ENCODE measurements at regions not wholly inside any gene's neighbourhood (a gene's known extent, or its start where the extent isn't known, plus 50 kb on each side); places are given as distances from the start of the nearest gene placed in this dataset.
"Not testable (repeated sequence)": the region's sequence is repeated elsewhere in the genome, so short reads cannot be mapped to it uniquely, and the experiment has no call there.

GRCh38 chr1:56097713-56098112, 481.6 kb downstream of the PLPP3 start:
- no peak for DNase-seq

GRCh38 chr1:56095696-56096665, 483.4 kb downstream of the PLPP3 start:
- DNase-seq, result no peak

DNA sequence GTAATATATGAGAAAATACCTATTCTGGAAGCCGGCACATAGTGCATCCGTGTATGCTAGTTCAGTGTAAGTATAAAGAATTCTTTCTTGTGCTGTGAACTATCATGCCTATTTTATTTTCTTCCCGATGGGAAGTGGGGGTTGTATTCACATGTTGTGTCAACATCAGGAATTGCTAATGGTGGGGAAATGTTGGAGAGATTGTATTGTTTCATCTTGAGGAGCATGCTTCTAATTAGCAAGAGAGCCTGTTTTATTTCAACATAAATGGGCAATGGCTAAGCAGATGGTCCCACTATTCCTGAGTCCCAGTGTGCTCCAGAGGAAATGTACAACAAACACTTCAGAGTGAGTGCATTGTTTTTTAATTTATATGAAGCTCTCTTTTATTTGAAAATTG, 485.2 kb downstream of the PLPP3 start:
- no peak for DNase-seq

DNA sequence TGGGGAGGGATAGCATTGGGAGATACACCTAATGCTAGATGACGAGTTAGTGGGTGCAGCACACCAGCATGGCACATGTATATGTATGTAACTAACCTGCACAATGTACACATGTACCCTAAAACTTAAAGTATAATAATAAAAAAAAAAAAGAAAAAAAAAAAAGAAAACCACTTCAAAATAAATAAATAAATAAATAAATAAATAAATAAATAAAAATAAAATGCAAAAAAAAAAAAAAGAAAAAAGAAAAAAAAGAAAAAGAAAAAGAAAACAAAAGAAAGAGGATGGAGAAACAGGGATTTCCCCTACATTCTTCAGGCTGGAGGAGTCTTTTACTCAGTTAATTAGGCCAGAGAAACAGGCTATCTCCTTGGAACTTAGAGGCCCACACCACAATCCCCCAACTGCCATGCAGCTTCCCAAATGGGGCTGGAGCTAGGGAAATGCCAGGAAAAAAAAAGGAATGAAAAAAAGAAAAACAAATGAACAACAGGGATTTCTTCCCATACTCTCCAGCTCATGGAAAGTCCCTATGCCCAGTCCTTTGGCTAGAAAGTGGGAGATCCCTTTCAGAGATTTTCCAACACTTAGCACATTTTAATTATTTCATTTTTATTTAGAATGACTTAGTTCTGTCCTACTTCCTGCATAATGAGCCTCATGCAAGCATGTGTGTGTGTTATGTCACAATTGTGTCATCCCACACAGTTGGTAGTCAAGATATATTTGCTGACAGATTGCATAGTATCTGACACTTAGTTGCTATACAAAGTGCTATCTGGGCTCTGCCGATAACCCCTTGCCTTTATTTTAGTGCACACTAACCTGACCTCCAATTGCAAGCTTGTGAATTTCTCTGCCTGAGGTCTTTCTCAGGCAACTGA, 486.4 kb downstream of the PLPP3 start:
- no peak for DNase-seq

DNA sequence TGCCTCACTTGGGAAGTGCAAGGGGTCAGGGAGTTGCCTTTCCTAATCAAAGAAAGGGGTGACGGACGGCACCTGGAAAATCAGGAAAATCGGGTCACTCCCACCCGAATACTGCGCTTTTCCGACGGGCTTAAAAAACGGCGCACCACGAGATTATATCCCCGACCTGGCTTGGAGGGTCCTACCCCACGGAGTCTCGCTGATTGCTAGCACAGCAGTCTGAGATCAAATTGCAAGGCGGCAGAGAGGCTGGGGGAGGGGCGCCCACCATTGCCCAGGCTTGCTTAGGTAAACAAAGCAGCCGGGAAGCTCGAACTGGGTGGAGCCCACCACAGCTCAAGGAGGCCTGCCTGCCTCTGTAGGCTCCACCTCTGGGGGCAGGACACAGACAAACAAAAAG, 489.5 kb downstream of the PLPP3 start:
- DNase-seq, result not testable (repeated sequence)

GRCh38 chr1:56084246-56084645, 495.1 kb downstream of the PLPP3 start:
- no peak for DNase-seq

GRCh38 chr1:56081736-56082135, 497.6 kb downstream of the PLPP3 start:
- DNase-seq, result no peak

GRCh38 chr1:56081173-56081572, 498.2 kb downstream of the PLPP3 start:
- no peak for DNase-seq

DNA sequence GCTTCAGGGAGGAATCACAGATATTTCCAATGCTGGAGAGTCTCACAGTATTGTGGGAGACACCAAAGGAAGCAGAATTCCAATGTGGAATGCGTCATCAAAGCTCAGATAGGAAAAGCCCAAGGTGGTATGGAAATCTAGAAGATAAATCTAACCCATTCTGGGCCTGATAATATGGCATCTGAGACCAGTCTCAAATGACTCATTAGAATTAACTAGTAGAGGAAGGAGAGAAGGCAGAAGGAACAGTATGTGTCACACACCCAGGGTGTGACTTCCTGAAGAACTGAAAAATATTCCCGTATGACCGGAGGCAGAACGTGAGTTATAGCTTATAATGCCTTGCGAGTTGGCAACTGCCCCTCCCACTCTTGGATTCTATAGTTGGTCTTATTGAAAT, 499.2 kb downstream of the PLPP3 start:
- no peak for DNase-seq

DNA sequence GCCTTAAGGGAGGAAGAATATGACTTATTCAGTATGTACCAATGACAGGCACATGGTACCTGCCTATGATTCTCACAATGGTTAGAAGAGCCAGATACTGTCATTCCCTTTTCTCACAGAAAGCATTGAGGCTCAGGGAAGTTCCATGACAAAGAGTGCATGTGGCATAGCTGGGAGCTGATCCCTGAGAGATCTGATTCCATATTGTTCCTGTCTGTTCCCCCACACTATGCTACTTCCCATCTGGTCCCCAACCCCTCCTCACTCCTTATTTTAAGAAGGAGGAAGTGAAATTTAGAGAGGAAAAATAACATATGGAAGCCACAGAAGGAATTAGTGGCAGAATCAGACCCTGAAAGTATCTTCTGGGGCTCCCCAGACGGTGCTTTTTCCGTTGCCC, 500.0 kb downstream of the PLPP3 start:
- no peak for DNase-seq

- no peak for DNase-seq
Measured at GRCh38 chr1:56077206-56077605, 502.2 kb downstream of the PLPP3 start.

- no peak for DNase-seq
Measured at GRCh38 chr1:56074007-56074651, 505.2 kb downstream of the PLPP3 start.

GRCh38 chr1:56073614-56074006, 505.8 kb downstream of the PLPP3 start:
- no peak for DNase-seq

GRCh38 chr1:56073206-56073605, 506.2 kb downstream of the PLPP3 start:
- no peak for DNase-seq

- DNase-seq, result no peak
Measured at GRCh38 chr1:56072310-56072709, 507.1 kb downstream of the PLPP3 start.

DNA sequence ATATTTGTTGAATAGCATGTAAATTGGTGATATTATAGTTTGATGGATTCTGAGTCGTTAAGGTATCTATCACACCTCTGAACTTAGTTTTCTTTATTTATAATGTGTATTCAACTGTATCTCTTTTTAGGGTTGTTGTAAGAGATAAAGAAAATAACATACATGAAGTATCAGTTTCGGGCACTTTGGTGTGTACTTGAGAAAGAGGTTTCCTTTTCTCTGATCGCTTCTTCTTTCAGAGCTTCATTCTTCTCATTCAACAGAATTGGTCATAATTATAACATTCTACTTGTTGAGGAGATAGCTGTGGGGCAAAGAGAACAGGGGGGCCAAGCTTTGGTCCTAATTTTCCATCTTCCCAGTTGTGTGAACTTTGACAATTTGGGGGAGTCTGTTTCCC, 508.0 kb downstream of the PLPP3 start:
- no peak for DNase-seq

DNA sequence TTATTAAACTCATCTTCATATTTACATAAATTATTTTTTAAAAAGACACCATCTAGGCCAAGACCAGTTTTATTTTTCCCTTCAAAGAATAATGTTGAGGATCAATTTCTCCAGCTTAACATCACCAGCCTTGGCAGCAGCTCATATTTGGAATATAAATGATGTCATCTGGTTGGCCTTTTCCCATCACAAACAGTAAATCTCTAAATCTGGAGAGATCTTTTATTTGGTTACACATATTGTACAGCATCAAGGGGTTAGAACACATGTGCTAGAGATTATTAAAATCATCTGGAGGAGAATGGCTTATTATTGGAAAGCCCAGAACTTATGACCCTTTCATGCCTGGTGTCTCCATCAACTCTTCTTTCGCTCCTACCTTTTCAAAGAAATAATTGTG, 508.8 kb downstream of the PLPP3 start:
- no peak for DNase-seq

- DNase-seq, result no peak
Measured at GRCh38 chr1:56069824-56070223, 509.5 kb downstream of the PLPP3 start.

DNA sequence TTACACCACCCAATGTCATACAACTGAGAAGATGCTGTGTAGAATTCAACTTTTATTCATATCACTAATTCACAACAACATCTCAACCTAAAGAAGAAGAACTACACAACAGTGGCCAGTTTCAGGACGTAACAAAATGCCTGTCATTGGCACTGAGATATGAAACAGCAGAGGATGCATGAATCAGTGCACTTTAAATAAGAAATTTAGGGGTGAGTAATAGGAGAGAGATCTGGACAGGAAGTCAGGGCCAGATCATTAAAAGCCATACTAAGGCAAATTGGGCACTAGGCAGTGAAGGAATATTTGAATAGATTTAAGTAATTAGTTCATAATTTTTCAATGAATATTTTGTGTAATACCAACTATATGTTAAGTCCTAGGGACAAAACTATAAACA, 510.5 kb downstream of the PLPP3 start:
- no peak for DNase-seq

- no peak for DNase-seq
Measured at GRCh38 chr1:56068210-56068609, 511.2 kb downstream of the PLPP3 start.

DNA sequence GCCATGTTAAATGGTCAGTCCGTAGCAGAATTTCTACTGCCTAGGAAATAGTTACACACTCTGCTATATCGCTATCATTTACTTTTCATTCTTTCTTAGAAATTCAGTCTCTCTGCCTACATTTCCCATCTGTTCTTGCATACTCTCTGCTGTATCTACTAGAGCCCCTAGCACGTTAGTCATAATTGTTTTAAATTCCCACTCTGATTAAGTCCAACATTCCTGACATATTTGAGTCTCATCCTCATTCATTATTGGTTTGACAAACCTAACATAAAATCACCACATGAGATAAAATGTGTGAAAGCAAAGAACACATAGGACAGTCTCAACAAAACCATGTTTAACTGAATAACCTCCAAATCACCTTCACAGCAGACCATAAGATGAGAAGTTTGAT, 513.6 kb downstream of the PLPP3 start:
- DNase-seq, result no peak

GRCh38 chr1:56064705-56065104, 514.7 kb downstream of the PLPP3 start:
- DNase-seq, result no peak

DNA sequence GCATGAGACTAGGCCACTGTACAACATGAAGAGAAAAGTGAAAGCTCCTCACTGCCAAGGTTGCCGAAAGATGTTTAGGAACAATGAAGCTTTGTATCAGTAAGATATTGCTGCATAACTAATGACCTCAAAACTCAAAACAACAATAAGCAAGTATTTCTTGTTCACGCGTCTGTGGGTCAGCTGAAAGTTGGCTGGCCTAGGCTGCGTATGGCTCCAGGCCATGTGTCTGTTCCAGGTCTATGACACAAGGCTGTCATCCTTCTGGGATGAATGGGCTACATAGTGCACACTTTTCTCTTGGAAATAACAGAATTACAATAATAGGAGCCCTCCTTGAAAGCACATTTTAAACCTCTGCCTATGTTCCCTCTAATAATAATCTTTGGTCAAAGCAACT, 515.9 kb downstream of the PLPP3 start:
- DNase-seq, result no peak

Measured in CD4-positive, alpha-beta T cell treated with Interleukin-12 subunit alpha and Interleukin-12 subunit beta, for 1 hour (primary cell).